HL-60 (cell line): ENCODE measurements at regions not wholly inside any gene's neighbourhood (a gene's known extent, or its start where the extent isn't known, plus 50 kb on each side); places are given as distances from the start of the nearest gene placed in this dataset.

ENCODE experiments used
- DNase-seq, 2 experiments: peaks; one replicate each; pipeline ENCODE4 v3.0.0-alpha.2; 2010 to 2020; ENCODE audit warnings: low read depth in 1 of 2, low spot score in 1 of 2
- H3K27ac ChIP-seq: fragments of 250-450 bp; sonication (Bioruptor Pico); replicated peaks from 2 replicates; pipeline ENCODE4 v1.5.1; 2020; ENCODE audit warnings: mild to moderate bottlenecking, moderate library complexity
- H3K27me3 ChIP-seq: fragments of 250-450 bp; sonication (Bioruptor Pico); 2 replicates; pipeline ENCODE4 v1.5.1; 2021; ENCODE audit warnings: mild to moderate bottlenecking, moderate library complexity; ENCODE audit not compliant: insufficient read depth, poor library complexity, severe bottlenecking
- H3K4me3 ChIP-seq: replicated peaks from 2 replicates; pipeline ENCODE4 v1.5.1; 2011; ENCODE audit warnings: mild to moderate bottlenecking, control low read depth, low read length; ENCODE audit not compliant: insufficient read depth
- GABPA ChIP-seq: IDR thresholded peaks from 2 replicates; pipeline ENCODE4 v1.6.1; 2012; ENCODE audit warnings: low read depth
- POLR2AphosphoS5 ChIP-seq: IDR thresholded peaks from 2 replicates; pipeline ENCODE4 v1.6.1; 2012; ENCODE audit warnings: low read depth
- SPI1 ChIP-seq: IDR thresholded peaks from 2 replicates; pipeline ENCODE4 v1.6.1; 2012; ENCODE audit warnings: low read depth, mild to moderate bottlenecking, borderline replicate concordance
- TF ChIP-seq, protein P1 (sequence below): IDR thresholded peaks from one replicate; pipeline ENCODE4 v1.5.1; 2011; ENCODE audit warnings: low read length, control low read depth, inconsistent platforms; ENCODE audit not compliant: insufficient read depth
- TF ChIP-seq, protein P2 (sequence below): IDR thresholded peaks from 2 replicates; pipeline ENCODE4 v1.6.1; 2012; ENCODE audit warnings: low read depth; ENCODE audit not compliant: insufficient replicate concordance

DNA sequence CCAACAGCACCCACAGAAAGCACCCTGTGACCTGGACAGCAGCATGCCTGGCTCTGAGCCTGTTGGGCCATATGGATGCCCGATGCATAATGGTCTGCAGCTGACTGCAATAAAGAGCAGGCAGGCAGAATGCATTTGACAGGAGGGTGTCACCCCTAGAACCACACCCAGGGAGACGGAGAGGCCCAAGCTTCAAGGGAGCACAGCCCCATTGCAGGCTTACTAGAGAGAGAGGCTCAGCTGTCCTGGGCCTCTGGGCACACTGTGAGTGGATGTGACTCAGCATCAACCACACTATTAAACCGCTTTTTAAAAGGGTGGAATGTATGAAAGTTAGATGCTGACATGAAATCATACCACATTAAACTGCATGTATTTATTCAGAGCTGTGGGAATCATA lies 365.3 kb downstream of the CTTN start:
- TF ChIP-seq, protein P1, sequence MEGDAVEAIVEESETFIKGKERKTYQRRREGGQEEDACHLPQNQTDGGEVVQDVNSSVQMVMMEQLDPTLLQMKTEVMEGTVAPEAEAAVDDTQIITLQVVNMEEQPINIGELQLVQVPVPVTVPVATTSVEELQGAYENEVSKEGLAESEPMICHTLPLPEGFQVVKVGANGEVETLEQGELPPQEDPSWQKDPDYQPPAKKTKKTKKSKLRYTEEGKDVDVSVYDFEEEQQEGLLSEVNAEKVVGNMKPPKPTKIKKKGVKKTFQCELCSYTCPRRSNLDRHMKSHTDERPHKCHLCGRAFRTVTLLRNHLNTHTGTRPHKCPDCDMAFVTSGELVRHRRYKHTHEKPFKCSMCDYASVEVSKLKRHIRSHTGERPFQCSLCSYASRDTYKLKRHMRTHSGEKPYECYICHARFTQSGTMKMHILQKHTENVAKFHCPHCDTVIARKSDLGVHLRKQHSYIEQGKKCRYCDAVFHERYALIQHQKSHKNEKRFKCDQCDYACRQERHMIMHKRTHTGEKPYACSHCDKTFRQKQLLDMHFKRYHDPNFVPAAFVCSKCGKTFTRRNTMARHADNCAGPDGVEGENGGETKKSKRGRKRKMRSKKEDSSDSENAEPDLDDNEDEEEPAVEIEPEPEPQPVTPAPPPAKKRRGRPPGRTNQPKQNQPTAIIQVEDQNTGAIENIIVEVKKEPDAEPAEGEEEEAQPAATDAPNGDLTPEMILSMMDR: no peak
- no peak for TF ChIP-seq SPI1
- Histone ChIP-seq H3K27me3 (no peaks in the 10 kb centered on the region), H3K27ac (no peak overlapping the region), H3K4me3 (no peak overlapping the region)
- DNase-seq: no peak

DNA sequence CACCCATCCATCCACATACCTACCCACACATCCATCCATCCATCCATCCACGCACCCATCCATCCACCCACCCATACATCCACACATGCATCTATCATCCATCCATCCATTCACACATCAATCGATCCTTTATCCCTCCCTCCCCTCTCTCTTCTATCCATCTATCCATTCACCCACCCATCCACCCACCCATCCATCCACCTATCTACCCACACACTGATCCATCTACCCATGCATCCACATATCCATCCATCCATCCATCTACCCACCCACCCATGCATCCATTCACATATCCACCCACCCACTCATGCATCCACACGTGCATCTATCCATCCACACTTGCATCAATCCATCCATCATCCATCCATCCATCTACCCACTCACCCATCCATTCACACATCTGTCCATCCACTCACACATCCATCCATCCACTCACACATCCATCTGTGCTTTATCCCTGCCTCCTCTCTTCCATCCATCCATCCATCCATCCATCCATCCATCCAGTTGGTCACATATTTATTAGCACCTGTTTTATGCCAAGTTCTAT lies 366.1 kb downstream of the CTTN start:
- no peak for DNase-seq
- Histone ChIP-seq H3K27ac (no peak overlapping the region), H3K4me3 (no peak overlapping the region), H3K27me3 (no peaks in the 10 kb centered on the region)
- no peak for TF ChIP-seq GABPA
- TF ChIP-seq, protein P1: no peak
- TF ChIP-seq SPI1: no peak
- TF ChIP-seq, protein P2, sequence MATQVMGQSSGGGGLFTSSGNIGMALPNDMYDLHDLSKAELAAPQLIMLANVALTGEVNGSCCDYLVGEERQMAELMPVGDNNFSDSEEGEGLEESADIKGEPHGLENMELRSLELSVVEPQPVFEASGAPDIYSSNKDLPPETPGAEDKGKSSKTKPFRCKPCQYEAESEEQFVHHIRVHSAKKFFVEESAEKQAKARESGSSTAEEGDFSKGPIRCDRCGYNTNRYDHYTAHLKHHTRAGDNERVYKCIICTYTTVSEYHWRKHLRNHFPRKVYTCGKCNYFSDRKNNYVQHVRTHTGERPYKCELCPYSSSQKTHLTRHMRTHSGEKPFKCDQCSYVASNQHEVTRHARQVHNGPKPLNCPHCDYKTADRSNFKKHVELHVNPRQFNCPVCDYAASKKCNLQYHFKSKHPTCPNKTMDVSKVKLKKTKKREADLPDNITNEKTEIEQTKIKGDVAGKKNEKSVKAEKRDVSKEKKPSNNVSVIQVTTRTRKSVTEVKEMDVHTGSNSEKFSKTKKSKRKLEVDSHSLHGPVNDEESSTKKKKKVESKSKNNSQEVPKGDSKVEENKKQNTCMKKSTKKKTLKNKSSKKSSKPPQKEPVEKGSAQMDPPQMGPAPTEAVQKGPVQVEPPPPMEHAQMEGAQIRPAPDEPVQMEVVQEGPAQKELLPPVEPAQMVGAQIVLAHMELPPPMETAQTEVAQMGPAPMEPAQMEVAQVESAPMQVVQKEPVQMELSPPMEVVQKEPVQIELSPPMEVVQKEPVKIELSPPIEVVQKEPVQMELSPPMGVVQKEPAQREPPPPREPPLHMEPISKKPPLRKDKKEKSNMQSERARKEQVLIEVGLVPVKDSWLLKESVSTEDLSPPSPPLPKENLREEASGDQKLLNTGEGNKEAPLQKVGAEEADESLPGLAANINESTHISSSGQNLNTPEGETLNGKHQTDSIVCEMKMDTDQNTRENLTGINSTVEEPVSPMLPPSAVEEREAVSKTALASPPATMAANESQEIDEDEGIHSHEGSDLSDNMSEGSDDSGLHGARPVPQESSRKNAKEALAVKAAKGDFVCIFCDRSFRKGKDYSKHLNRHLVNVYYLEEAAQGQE: no peak
- no peak for TF ChIP-seq POLR2AphosphoS5

DNA sequence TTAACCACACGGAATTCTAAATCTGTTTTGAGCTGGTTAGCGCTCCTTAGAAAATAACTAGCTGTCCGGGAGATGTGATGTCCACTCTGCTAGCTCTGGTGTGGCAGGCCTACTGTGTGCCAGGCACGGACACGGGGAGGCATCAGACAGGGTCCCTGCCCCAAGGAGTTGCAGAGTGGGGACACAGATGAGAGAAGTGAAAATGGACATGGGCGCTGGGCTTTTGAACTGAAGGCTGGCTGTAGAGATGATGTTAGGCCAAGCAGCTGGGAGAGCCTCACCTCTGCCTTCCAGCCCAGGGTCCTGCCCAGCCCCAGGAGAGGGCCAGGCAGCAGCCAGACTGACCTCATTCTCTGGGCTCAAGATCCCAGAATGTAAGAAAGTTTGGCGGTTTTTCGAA lies 368.6 kb downstream of the CTTN start:
- Histone ChIP-seq H3K27me3 (no peaks in the 10 kb centered on the region), H3K27ac (no peak overlapping the region), H3K4me3 (no peak overlapping the region)
- no peak for DNase-seq
- TF ChIP-seq, protein P1: no peak
- TF ChIP-seq SPI1 (no peak), GABPA (no peak), POLR2AphosphoS5 (no peak)

DNA sequence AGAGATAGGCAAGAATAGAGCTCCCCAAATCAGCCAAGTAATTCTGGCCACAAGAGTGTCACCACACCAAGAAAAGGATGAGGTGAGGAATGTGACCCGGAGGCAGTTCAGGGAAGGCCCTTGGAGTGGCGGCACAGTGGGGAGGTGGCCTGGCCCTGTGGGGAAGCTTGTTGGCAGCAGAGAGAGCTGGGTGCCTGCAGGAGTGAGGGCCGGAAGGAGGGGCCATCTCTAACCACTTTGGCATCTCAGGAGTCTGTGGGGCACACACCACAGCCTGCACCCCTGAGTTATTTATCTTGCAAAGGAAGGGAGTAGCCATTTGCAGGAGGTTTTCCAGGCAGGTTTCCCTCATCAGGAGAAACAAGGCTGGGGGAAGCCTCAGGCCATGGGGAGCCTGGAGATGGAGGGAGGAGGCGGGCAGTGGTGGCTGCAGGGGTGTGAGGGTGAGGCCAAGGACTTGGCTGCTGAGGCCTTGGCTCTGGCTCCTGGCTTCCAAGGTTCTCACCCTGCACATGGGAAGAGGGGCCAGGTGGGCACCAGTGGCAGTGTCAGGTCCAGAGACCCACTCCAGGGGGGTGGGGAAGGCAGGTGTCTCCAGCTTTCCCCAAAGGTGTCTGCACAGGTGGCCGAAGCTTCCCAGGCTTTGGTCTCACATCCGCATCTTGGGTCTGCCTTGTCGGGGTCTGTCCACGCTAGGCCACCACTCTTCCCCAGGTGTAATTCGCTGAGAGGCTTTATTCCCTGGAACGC lies 370.2 kb downstream of the CTTN start:
- DNase-seq: no peak
- H3K4me3 ChIP-seq: no peak overlapping the region
- H3K27ac ChIP-seq: no peak overlapping the region
- no peaks in the 10 kb centered on the region for H3K27me3 ChIP-seq
- TF ChIP-seq, protein P2: no peak
- TF ChIP-seq GABPA (no peak), POLR2AphosphoS5 (no peak), SPI1 (no peak)
- TF ChIP-seq, protein P1: no peak
